H7 (cell line): ENCODE measurements at regions not wholly inside any gene's neighbourhood (a gene's known extent, or its start where the extent isn't known, plus 50 kb on each side); places are given as distances from the start of the nearest gene placed in this dataset.
A peak's percentile ranks its signal among the peaks of the same experiment; 100 is the strongest.

ENCODE experiments used
- DNase-seq: peaks from one replicate; pipeline ENCODE4 v3.0.0; 2012
- H3K27me3 ChIP-seq: 2 replicates; pipeline ENCODE4 v1.6.0; 2011; ENCODE audit warnings: mild to moderate bottlenecking, low read length; ENCODE audit not compliant: control insufficient read depth, insufficient read depth
- H3K36me3 ChIP-seq: replicated peaks from 2 replicates; pipeline ENCODE4 v1.5.1; 2011; ENCODE audit warnings: low read length; ENCODE audit not compliant: control insufficient read depth, insufficient read depth
- H3K4me3 ChIP-seq: 2 replicates; pipeline ENCODE4 v1.5.1; 2011; ENCODE audit warnings: low read depth, mild to moderate bottlenecking, control low read depth, low read length, moderate library complexity; ENCODE audit not compliant: insufficient read depth

DNA sequence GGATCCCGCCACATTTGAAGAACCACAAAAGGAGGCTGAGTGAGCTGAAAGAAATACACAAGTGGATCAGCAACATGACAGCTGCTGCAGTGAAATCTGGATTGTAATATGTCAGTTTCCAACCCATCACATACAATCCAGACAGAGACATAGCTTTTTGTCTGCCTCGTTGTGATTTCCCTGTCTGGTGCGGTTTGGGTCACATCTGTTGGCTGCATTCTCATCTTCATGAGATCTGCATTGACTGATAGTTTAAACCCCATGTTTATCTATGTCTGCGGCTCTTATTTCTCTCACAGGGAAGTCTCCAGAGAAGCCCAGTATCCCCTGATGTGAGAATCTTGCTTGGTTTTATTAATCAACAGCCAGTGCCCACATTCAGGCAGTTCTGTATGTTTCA, 403.1 kb upstream of the ZNF608 start:
- DNase-seq: no peak

GRCh38 chr5:125150041-125150669, 403.7 kb upstream of the ZNF608 start:
- no peak overlapping the region for H3K4me3 ChIP-seq
- H3K36me3 ChIP-seq: no peaks in the 10 kb centered on the region
- H3K27me3 ChIP-seq: no peaks in the 10 kb centered on the region
- no peak for DNase-seq

More for the DNA sequence above, 403.1 kb upstream of the ZNF608 start:
- H3K27me3 ChIP-seq: no peaks in the 10 kb centered on the region
- no peak overlapping the region for H3K4me3 ChIP-seq
- H3K36me3 ChIP-seq: no peaks in the 10 kb centered on the region

- Histone ChIP-seq H3K4me3 (no peak overlapping the region), H3K27me3 (no peaks in the 10 kb centered on the region), H3K36me3 (no peaks in the 10 kb centered on the region)
- DNase-seq: no peak
Measured at GRCh38 chr5:125151150-125151900, 404.9 kb upstream of the ZNF608 start.

GRCh38 chr5:125152044-125152443, 405.6 kb upstream of the ZNF608 start:
- no peak for DNase-seq
- no peaks in the 10 kb centered on the region for H3K27me3 ChIP-seq
- H3K36me3 ChIP-seq: no peaks in the 10 kb centered on the region
- no peak overlapping the region for H3K4me3 ChIP-seq

DNA sequence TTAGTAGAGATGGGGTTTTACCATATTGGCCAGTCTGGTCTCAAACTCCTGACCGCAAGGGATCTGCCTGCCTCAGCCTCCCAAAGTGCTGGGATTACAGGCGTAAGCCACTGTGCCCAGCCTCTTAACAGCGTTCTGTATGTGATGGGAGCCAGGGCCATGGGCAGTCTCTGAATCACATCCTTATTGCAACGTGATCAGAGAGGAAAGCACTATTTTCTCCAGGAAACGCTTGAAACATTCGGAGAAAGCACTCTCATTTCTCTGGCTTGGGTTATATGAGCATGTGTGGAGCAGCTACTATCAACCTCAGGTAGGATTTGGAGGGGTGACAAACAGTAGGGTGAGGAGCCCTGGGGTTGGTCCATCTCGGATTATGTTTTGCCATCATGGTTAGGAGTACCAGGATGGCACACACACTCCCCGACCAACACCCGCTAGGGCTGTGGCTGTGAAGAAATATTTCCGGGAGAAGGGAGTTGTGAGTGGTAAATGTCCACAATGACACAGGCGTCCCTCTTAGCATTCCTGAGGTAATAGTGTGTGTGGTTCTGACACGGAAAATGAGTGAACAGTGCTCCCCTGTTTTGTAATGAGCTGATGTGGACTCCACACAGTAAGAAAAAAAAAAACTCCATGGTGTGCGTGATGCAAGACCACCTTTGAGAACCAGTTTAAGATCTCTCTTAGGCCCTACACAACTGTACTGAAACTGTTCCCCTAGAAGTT, 406.2 kb upstream of the ZNF608 start:
- H3K36me3 ChIP-seq: no peaks in the 10 kb centered on the region
- H3K4me3 ChIP-seq: no peak overlapping the region
- DNase-seq: no peak
- H3K27me3 ChIP-seq: no peaks in the 10 kb centered on the region

DNA sequence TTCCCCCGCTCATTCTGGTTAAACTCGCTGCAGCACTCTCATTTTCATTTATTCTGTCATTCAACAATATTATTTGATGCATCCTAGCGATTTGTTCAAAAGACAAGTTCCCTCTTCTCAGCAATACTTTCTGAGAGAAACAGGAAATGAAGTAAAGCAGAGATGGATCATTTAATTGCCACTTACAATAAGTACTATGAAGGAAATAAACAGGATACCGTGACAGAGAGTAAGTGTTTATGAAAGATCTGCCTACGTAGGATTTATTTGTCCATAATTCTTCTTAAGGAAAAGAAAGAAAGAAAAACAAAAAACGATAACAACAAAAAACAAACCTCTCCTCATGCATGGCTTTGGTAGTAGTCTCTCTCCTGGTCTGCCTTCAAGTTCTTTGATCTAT, 406.8 kb upstream of the ZNF608 start:
- Histone ChIP-seq H3K36me3 (no peaks in the 10 kb centered on the region), H3K27me3 (no peaks in the 10 kb centered on the region), H3K4me3 (no peak overlapping the region)
- DNase-seq: no peak

DNA sequence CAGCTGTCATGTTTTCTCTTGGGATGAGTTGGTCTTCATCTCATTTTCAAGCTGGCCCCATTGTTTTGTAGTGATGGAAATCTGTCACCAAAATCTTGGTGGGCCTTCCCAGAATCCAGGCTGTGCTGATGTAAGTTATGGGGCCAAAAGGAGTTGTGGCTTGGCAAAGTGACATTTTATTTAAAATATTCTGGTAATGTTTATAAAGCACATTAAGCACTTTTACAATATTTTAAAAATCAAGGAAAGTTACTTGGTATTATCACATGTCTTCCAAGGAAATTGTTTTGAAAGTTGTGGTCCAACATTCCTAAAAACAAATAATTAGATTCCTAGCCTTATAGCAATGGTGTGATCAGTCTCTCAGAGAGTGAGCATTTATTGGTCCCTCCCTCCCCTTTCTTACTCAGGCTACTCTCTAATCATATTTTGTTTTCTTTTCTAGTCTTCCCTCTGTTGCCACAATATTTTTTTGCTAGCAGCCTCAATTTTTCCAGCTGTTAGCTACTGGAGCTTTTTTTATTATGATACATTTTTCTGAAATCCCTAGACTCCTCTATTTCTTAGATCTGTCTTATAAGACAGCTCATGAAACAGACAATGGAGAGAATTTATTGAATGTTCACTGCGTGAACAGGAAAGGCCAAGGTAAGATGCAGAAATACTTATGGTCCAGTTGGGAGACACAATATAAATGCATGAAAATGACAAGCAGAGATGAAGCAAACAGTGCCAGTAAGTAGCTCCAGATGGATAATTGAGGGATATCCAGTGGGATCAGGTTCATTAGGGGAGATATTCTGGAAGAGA, 408.1 kb upstream of the ZNF608 start:
- Histone ChIP-seq H3K36me3 (no peaks in the 10 kb centered on the region), H3K27me3 (no peaks in the 10 kb centered on the region), H3K4me3 (no peak overlapping the region)
- DNase-seq: no peak

GRCh38 chr5:125160787-125161502, 414.5 kb upstream of the ZNF608 start:
- DNase-seq: peak; percentile 7
- Histone ChIP-seq H3K27me3 (no peaks in the 10 kb centered on the region), H3K4me3 (no peak overlapping the region), H3K36me3 (no peaks in the 10 kb centered on the region)

DNA sequence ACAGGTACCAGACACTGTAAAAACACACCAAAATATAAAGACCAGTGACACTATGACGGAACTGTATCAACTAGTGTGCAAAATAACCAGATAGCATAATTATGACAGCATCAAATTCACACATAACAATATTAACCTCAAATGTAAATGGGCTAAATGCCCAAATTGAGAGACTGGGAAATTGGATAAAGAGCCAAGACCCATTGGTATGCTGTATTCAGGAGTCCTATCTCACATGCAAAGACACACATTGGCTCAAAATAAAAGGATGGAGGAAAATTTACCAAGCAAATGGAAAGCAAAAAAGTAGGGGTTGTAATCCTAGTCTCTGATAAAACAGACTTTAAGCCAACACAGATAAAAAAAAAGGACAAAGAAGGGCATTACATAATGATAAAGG, 416.3 kb upstream of the ZNF608 start:
- DNase-seq: no peak
- no peaks in the 10 kb centered on the region for H3K27me3 ChIP-seq
- no peaks in the 10 kb centered on the region for H3K36me3 ChIP-seq
- H3K4me3 ChIP-seq: no peak overlapping the region

GRCh38 chr5:125169396-125169795, 423.0 kb upstream of the ZNF608 start:
- no peak overlapping the region for H3K4me3 ChIP-seq
- H3K36me3 ChIP-seq: no peaks in the 10 kb centered on the region; the same call in 1 of the 2 replicates
- H3K27me3 ChIP-seq: no peaks in the 10 kb centered on the region
- no peak for DNase-seq

DNA sequence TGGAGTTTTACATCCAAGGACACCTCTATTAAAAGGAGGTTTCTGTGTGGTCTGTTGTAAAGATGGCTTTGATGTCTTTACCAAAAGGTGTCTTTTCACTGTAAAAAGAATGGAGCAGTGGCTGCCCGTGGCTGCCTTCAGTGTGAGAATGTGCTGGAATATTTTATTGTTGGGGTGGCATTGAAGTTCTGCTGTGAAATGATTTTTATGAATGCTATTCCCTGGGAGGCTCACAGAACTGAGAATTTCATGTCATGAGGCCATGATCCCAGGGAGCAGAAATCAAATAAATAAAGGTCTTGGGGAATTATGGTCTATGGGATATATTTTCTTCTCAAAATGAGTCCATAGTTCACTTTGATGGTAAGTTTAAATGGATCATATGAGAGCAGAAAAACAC, 425.2 kb upstream of the ZNF608 start:
- Histone ChIP-seq H3K36me3 (no peaks in the 10 kb centered on the region; the same call in 1 of the 2 replicates), H3K27me3 (no peaks in the 10 kb centered on the region), H3K4me3 (no peak overlapping the region)
- DNase-seq: no peak

GRCh38 chr5:125175348-125176004, 429.0 kb upstream of the ZNF608 start:
- Histone ChIP-seq H3K4me3 (no peak overlapping the region), H3K36me3 (no peaks in the 10 kb centered on the region), H3K27me3 (no peaks in the 10 kb centered on the region)
- no peak for DNase-seq

- DNase-seq: no peak
- Histone ChIP-seq H3K4me3 (no peak overlapping the region), H3K36me3 (no peaks in the 10 kb centered on the region), H3K27me3 (no peaks in the 10 kb centered on the region)
Measured at GRCh38 chr5:125176005-125176390, 429.6 kb upstream of the ZNF608 start.
